HG02642 (cell line): ENCODE measurements at regions not wholly inside any gene's neighbourhood (a gene's known extent, or its start where the extent isn't known, plus 50 kb on each side); places are given as distances from the start of the nearest gene placed in this dataset.
"Not testable (repeated sequence)": the region's sequence is repeated elsewhere in the genome, so short reads cannot be mapped to it uniquely, and the experiment has no call there.

Experiments used
- ATAC-seq: cut with Tn5 transposase; IDR thresholded peaks from one replicate; pipeline ENCODE4 v1.9.1; 2021; ENCODE audit warnings: mild to moderate bottlenecking; ENCODE audit not compliant: unreplicated experiment, poor library complexity

DNA sequence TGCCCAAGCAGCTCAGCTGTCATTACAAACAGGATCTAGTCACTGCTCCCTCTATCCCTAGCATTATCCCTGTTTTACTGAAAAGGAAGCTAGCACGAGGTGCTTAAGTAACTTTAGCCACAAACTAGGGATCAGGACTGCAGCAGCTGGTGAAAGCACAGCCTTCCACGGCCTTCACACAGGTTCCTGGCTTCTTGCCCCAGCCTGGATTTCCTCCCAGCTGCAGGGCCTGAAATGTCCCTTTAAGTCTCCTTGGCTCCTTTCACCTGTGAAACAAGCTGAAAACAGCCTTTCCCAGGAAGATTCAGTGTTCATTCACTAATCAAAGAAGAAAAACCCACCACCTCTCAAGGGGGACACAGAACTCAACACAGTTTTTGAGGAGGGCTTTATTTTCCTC is 754.5 kb downstream of the DIAPH3 start:
- ATAC-seq, result no peak

DNA sequence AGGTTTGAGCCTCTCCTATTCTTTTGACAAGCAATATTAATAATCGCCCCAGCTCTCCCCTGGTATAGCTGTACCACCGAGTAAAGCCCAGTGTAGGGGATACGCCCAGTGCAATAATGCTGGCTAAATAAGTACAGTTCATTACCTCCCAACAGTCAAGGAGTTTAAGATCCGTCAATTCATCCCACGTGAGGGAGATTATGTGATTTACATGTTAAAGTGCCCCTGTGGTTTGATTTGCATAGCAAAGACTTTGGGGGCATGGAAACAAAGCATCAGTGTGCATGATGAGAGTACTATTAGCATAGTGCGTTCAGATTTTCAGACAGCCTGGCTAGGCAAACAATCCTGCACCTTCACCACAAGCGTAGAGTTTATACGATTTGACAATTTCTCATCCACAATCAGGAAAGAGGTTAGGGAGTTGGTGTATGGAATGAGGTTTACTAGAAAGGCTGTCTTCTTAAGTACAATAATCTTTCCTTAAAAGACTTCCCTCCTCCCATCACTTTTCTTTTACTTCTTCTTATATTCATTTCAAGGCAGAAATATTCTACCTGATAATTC is 754.0 kb downstream of the DIAPH3 start:
- no peak for ATAC-seq

DNA sequence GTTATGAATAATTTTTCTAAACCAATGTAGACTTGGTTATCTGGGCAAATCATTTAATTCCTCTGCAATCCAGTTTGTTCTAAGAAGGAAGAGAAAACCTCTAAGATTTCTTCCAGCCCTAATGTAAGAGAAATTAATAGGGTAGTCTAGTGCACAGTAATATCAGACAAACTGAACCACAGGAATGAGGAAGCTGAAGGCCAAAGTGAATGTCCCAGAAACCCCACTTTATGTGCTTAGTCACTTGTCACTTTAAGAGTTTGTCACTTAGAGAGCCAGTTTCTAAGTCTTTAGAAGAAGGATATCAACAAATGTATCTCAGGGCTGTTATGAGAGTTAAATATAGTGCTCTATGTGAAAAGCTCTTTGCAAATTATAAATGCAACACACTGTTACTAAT is 750.6 kb downstream of the DIAPH3 start:
- ATAC-seq, result peak; percentile 88

DNA sequence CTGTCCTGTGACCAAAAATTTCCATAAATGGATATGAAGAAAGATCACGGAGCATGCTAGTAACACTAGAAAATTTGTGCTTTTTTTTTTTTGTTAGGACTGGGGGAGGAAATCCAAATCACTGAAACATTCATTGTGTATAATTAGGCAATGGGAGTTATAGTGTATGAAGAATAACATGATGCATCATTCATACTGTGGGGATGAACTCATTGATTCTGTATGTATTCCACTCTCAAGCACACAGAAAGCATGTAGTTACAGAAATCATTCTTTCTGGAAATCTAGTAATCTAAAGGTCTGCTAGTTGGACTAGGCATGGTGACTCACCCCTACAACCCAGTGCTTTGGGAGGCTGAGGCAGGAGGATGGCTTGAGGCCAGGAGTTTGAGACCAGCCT is 749.7 kb downstream of the DIAPH3 start:
- ATAC-seq, result no peak

DNA sequence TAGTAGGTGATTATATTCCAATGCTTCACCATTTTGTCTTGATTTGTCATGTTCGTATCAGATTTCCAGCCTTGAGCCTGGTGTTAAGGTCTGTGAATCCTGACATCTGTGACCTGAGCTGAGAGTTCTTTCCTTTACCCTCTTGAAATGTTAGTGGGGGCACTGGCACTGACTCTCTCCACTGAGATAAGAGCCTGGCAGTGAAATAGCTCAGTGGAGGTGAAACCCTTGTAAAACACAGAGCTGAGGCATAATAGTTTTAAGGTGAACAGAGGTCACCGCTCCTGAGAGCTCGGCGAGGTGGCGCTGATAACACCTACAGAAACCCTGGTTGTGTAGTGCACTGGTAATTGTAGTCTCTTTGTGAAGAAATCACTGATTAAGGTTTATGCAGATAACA is 748.2 kb downstream of the DIAPH3 start:
- ATAC-seq, result no peak

DNA sequence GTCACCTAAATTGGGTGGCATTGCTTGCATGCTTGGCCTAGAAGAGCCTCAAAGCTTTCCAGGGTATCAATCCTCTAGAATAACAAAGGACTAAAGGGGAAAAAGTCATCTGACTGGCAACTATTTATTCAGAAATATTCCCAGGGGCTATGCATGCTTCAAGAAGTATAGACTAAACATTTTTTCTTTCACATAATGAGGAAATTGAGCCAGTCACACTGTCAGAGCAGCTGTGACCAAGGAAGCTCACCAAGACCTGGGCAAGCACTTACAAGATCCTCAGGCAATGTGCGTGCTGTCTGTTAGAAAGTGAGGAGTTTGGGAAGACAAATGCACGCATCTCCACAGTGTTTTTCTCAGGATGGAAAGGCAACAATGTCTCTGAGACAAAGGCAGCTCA is 747.2 kb downstream of the DIAPH3 start:
- no peak for ATAC-seq

DNA sequence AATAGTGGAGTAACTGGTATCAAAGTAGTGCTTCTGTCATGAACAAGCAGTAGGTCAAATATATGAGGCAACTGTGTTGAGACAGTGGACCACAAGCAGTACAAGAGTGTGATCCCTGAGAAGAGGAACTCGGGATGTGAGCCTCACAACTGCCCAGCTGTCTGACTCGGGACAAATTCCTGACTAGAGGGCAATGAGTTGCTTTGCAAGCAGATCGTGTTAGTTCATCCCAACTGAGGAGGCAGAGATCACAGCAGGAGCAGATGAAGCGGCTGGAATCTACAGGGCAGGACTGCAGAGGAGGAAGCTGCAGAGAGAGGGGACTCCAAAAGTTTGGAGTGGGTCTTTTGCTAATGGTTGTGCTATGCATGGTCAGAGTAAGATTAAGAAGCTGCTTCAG is 741.1 kb downstream of the DIAPH3 start:
- no peak for ATAC-seq

DNA sequence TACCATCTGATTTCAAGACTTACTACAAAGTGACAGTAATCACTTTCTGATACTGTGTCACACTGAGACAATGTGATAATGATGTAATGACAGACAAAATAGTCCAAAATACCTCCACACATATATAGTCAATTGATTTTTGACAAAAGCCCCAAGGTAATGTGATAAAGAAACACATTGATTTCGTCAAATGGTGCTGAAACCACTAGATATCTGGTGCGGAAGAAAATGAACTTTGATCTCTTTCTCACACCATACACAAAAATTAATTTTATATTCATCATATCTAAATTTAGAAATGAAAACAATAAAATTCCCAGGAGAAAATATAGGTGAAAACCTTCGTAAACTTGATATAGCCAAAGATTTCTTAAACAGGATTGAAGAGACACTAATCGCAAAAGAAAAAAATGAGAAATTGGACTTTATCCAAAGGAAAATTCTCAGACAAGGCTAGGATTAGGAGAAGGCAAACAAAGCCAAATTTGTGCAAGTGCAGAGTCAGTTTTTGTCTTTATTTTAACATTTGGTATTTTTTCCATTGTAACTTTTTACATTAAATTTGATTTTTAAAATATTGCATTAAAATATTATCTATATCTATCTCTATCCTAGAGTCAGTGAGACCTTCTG is 739.9 kb downstream of the DIAPH3 start:
- no peak for ATAC-seq

DNA sequence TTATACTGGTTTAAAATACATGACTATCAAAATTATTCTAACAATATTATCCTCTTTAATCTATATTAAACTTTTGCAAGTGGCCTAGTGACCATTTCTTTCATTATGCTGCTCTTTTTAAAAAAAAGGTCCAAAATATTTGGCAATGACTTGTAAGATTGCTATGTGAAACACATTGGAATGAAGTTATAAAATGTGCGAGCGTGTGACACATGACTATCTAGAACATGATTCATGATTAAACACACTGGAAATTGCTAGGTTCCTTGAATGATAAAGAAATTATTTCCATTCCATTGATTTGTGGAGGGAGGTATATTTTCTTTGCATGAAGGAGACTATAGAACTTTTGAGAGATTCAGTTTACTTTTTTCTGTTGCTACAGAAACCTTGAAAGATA is 739.1 kb downstream of the DIAPH3 start:
- ATAC-seq, result no peak

DNA sequence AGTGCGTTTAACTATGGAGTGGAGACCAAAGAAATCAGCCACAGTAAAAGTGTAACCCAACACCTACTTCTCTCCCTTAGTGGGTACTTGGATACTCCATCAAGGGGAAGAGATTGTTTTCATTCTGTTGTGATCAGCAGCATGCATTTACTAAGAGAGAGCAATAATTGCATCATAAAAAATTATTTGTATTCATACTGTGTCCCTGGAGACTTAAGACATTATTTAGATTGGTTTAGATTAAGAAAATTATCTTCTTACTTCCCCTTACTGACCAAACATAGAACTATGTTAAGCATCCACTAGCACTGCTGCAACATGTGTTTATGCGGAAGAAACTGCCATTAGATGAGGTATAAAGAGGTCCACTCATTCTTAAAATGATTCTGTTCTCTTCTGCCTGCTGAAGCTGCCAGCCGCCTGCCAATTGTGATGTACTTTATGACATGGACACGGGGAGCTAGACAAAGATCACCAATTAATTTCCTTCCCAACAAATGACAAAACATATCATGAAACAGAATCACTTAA is 738.5 kb downstream of the DIAPH3 start:
- no peak for ATAC-seq

DNA sequence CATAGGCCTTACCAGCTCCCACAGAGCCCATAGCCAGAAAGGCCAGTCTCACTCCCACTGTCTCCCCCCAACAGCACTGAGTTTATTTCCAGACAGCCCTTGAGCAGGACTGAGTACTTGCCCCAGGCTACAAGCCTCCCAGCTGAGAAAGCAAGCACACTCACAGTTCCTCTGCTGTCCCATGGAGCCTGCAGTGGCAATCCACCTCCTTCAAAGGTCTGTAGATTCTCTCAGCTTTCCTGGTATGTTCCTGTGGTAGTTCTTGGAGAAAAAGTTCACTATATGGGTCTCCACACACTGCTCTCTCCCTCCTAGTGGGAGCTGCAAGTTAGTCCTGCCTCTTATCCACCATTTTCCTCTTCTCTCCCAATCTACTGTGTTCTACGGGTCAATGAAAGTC is 728.7 kb downstream of the DIAPH3 start:
- ATAC-seq, result no peak

DNA sequence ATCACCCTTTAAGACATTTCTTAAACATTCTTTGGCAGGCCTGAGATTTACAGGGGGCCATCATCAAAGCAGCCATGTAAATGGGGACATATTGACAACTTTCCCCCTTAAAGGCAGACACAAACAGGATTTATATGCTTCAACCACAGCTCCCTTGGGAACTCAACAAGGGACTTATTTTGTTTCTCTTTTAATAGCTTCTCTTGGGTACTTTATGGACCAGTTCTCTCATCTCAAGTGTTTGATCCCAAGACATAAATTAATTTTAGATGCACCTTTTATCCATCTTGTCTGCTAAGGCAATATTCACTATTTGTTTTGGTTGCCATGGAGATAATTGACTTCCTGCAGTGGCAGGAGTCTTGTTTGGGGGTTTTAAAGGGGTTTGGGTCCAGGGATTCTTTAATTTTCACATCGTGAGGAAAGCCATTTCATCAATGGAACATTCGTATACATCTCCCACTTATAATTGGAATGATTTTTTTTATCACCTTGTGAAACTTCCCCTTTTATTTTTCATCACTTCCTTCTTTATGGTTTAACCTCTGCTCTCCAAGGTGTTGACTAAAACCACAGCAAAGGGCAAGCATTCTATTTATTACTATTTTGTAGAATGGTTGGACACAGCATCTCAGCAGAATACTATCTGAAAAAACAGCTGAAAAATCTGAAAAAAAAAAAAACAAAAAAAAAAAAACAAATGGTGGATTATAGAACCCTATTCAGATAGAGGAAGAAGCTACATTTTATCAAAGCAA is 726.0 kb downstream of the DIAPH3 start:
- no peak for ATAC-seq

DNA sequence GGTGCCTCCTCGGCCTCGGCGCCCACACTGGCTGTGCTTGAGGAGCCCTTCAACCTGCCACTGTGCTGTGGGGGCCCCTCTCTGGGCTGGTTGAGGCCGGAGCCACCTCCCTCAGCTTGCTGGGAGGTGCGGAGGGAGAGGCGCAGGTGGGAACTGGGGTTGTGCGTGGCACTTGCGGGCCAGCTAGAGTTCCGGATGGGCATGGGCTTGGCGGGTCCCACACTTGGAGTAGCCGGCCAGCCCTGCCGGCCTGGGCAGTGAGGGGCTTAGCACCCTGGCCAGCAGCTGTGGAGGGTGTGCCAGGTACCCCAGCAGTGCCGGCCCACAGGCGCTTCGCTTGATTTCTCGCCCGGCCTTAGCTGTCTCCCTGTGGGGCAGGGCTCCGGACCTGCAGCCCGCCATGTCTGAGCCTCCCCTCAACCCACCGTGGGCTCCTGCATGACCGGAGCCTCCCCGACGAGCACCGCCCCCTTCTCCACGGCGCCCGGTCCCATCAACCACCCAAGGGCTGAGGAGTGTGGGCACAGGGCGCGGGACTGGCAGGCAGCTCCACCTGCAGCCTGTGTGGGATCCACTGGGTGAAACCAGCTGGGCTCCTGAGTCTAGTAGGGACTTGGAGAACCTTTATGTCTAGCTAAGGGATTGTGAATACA is 723.8 kb downstream of the DIAPH3 start:
- no peak for ATAC-seq

DNA sequence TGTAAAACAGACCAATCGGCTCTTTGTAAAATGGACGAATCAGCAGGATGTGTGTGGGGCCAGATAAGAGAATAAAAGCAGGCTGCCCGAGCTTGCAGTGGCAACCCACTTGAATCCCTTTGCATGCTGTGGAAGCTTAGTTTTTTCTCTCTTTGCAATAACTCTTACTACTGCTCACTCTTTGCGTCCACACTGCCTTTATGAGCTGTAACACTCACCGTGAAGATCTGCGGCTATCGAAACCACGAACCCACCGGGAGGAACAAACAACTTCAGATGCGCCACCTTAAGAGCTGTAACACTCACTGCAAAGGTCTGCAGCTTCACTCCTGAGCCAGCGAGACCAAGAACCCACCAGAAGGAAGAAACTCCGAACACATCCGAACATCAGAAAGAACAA is 722.7 kb downstream of the DIAPH3 start:
- not testable (repeated sequence) for ATAC-seq

DNA sequence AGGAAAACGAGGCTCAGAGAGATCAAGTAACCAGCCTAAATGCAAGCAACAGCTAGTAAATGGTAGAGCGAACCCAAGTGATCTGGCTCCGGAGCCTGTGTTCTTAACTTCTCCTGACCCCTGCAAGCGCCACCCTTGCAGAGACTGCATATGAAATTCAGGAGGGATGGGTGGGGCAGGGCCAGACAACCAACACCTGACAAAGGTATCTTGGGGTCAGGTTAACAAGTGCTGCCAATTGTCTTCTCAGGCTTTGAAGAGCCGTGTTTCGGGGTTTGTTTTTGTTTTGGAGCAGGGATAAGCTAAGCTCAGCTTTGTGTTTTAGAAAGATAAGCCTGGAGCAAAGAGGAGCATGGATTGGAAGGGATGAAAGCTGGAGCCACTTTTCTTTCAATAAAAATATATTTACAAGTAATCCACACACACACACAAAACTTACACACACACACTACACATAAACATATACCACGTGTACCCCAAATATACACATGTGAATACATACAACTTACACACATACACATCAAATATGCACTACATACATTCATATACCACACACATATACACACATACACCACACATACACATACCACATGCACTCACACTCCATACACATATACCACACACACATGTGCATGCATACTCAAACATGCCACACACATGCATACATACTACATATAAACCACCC is 722.0 kb downstream of the DIAPH3 start:
- no peak for ATAC-seq

DNA sequence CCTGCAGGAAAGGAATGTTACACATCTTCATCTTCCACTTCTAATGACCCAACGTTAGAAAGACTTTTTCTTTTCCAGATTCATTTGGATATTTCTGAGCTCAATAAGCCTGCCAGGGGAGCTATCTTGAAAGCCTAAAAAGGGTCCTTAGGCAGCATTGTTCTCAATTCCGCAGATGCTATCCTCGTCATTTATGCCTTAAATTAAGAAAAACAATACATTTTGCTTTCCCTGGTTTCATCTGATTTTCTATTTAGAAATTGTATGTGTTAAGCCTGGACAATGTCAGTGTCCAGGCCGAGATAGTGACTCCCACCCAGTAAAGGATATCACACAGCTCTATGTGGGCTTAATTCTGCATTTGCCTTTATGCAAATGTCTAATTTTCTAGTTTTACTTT is 721.3 kb downstream of the DIAPH3 start:
- no peak for ATAC-seq

DNA sequence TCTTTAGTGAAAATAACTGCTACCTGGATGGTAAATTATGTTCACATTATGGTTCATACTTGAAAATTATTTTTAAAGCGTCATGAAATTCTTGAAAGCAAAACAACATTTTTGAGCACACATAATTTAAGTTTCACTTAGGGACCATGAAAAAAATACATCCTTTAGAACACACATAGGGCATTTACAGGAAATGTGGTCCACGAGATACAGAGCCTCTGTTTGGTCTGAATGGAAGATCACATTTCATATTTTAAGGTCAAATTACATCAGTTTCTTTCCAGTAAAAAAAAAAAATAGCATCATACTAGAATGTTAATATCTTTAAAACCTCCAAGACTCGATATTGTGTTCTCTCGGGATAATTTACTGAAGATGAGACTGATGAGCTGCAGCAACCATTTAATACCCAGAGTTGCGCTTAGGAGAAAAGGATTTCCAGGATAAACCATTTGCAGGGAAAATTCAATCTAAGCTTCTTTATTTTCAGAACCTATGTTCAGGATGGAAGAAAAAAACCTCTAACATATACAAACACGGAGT is 720.7 kb downstream of the DIAPH3 start:
- ATAC-seq, result no peak

DNA sequence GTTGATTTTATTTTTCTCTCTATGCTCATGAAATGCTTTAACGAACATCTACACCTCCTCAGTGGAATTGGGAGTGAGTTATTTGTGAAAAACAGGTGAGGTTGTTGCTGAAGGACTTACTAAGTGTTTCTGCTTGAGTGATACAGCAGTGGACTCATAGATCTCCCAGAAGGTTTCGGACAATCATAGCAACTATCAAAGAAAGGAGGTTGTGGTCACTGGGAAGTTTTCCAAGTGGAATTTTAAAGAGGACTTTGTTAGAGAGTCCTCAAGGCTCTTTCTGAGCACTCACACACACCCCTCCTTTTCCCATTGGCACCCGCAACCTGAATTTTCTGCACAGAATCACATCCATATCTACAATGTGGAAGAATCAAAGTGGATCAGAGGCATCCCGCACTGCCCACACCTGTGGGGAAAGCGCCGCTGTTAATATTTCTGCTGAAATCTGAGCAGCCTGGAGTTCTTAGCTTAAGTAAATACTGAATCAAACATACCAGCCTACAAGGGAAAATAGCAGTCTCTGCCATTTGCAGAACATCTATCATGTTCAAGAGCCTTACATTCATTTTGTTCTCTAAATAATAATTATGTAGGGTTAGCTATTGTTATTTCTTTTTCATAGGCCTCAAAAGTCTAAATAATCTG is 719.4 kb downstream of the DIAPH3 start:
- no peak for ATAC-seq

DNA sequence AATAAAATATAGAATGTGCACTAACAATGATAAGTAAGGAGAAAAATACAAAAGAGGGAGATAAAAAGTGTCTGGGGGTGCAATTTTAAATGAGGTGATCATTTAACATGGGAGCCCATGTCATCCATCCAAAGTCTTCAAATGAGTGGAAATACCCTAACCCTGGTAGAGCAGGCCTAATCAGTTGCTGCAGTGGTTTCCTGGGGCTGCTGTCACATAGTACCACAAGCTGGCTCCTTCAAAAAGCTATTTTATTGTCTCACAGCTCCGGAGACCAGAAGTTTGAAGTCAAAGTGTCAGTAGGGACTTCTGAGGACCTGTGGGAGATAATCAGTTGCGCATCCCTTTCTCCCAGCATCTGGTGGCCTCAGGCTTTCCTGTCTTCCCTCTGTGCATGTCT is 717.9 kb downstream of the DIAPH3 start:
- ATAC-seq, result no peak

DNA sequence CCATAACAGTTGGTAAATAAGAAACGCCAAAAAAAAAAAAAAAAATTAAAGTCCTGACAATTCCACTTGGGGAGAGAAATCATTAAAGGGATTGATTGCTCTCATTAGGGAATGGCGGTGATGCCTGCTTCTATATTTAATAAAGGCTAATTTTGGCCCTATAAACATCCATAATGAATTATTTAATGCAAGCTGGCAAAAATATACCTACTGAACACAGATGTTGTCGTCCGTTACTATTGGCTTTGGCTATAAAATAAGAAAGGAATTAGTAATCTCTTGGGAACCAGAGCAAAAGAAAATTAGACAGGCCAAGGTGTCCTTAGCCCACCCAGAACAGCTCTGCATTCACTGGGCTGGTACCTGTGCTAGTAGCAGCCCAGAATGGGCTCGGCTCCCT is 717.3 kb downstream of the DIAPH3 start:
- ATAC-seq, result no peak
